IPS DF 4.7 (cell line): ENCODE measurements at regions not wholly inside any gene's neighbourhood (a gene's known extent, or its start where the extent isn't known, plus 50 kb on each side); places are given as distances from the start of the nearest gene placed in this dataset.

Source experiments
- DNase-seq: peaks from one replicate; pipeline ENCODE4 v3.0.0-alpha.2; 2013; ENCODE audit warnings: low spot score; ENCODE audit errors: extremely low read depth

DNA sequence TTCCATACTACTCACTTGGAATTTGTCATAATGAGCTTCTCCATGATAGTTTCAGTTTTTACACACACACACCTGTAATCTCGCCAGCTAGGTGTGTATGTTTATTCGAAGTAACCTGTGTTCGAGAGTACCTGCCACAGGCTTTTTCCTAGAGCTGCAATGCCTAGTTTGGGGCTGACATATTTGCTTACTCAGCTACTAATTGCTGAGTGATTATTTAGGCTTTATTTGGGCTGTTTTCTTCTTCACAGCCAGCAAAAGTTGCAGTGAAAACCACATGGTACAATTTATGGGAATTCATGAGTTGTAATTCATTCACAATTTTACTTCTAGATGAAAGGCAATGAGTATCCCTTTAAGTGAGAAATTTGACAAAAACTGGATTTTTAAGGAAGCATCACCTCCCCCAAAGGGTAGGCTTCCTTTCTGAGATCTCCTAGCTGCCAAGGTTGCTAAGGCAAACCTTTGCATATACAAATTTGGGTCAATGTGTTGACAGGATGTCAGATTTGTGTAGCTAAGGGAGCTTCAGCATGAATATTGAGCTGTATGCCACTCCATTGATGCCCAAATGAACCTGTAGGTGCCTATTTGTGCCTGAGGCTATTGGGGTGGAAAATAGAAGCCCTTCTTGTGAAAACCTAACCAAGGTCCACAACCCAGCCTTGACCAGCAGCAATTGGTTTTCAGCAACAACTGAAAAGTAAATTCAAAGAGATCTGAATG, 108.7 kb upstream of the OTX2 start:
- no peak for DNase-seq

GRCh38 chr14:56905282-56905681, 95.0 kb upstream of the OTX2 start:
- DNase-seq = no peak

DNA sequence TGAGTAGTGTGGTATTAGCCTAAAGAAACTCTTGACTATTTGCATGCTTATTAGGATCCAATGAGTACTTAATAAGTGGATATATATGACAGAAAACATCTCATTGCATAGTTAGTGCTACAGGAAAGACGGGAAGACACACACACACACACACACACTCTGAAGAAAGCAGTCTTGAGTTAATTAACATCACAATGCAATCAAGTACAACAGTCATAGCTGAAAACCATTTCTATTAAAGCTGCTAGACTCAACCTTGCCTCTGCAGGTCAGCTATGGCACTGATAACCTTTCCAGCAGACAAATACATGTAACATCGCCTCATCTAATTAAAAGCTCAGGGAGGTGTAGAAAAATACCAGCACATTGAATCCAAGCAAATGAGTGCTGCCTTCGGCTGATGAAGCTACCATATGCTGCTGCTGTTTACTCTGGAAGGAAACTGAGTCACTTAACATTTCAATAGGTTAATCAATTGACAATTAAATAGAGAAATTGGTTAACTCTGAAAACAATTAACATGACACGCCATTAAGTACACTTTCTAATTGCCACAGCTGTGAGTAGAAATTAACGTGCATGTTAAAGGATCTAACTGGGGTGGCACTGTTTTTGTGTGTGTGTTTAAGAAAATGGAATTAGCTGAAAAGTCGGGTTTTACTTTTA, 93.2 kb upstream of the OTX2 start:
- DNase-seq = no peak

DNA sequence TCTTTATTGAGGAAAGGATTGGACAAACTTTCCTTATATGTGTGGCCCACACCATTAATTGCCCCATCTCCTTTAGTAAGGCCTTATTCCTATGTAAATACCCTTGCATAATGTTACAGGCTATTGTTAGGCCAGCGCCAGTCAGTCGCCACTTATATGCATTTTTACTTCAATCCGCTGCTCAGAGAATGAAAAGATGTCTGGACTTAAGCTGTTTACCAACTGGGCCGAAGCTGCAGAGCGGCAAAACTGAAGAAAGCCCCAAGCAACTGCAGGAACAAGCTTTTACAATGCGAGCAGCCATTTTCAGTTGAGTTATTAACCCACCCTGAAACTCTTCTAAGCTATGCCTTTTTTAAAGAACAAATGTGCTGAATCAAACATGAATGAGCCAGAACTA, 92.1 kb upstream of the OTX2 start:
- no peak for DNase-seq

- DNase-seq = no peak
Observed at GRCh38 chr14:56900726-56901125, 90.4 kb upstream of the OTX2 start.

DNA sequence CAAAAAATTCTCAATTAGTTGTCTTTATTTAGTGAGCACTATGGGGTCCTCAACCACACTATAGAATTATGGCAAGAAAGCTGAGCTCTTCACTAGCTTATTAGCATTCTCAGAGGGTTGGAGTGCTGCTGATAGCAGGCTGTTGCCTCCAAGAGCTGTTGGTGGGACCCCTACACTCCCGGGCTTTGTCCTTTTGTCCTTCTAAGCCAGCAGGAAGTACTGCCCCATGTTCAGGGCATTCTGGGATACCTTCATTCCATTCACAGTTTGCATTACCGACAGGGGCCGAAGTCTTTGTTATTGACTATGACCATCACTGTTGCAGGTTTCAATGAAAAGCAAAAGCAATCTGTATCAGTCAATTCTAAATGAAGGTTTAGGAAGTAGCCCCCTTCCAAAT, 89.5 kb upstream of the OTX2 start:
- DNase-seq = no peak

DNA sequence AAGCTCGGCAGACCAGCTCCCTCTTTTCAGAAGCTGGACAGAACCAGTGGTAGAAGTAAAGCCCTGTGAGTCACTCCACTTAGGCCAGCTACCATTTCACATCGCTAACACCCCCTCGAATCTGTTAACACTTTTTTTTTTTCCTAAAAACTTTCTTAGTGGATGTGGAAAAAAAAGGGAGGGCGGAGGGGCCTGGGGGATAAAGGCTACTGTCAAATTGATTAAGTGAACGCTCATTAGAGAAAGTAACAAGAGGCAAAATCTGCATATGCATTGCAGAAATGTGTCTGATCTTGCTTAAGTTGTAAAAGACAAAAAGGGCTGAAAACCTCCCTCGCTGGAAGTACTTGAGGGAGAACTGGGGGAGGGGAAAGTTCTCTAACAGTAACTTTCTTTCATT, 86.6 kb upstream of the OTX2 start:
- no peak for DNase-seq

- DNase-seq = no peak
Observed at GRCh38 chr14:56896231-56896630, 86.0 kb upstream of the OTX2 start.

- DNase-seq = no peak
Observed at GRCh38 chr14:56895154-56895553, 84.9 kb upstream of the OTX2 start.

GRCh38 chr14:56894591-56894991, 84.3 kb upstream of the OTX2 start:
- no peak for DNase-seq

DNA sequence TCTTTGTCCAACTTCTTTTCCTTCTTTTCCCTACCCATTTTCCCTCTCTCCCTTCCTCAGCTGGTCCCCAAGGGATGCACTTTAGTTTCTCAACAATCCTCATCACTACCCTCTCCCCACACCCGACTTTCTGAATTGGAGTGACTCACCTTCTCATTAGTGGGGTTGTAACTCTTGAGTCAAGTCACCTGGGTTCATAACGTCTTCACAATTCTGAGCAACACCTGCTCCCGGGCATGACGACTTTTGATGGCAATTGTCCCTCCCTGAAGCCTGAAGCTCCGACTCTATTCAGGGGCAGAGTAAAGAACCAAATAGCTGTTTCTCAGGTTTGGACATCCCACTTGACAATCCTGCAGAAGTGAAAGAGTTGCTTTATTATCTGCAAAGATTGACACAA, 82.7 kb upstream of the OTX2 start:
- no peak for DNase-seq

DNA sequence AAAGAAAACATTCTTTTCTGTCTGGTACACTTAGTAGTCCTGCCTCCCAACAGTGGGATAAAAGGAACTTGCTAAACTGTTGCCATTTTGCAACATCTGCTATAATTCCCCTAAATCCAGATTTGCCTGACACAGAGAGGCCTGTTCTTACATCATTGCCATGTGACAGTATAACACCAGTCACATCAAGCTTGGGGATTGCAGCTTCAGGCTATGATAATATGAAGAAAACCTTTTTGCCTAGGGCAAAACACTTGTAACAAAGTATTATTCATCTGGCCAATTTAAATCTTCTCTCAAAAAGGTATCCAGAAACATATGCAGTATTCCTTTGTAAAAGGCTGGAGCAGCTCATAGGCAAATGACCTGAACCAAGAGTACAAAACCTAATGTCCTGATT, 80.9 kb upstream of the OTX2 start:
- no peak for DNase-seq

GRCh38 chr14:56889705-56890104, 79.4 kb upstream of the OTX2 start:
- DNase-seq = no peak

DNA sequence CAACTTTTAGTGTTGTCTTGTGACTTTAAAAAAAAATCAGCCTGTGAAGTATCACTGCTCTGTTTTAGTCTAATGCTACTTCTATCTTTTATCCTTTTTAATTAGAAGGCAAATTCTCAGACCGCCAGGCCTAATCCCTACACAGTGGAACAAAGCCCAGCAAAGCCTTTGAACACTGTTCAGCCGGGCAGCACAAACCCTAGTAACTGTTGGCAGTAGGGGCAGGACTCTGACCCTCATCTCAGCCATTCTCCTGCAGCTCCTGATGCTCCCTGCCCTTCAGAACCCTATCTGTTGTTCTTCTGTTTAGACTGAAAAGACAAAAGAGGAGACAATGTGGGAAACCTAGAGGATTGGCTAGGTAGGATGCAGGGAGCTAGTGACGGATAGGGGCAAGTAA, 78.0 kb upstream of the OTX2 start:
- no peak for DNase-seq

DNA sequence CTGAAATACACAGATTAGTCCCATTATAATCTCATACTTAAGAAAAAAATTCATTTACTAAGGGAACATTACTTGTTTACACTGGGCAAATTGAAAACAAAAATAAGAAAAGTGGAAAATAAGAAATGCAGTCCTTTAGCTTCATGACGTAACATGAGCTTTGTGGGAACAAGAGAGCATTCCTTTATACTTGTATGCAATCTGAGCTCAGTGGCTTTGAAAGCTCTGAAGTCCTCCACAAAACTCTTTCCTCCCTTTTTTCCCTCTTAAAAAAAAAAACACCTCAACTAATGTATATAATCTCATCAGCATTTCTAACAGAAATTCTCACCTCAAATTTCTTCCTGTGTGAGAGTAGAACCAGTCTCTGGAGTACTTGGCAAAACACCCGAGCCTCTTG, 76.9 kb upstream of the OTX2 start:
- DNase-seq = no peak

DNA sequence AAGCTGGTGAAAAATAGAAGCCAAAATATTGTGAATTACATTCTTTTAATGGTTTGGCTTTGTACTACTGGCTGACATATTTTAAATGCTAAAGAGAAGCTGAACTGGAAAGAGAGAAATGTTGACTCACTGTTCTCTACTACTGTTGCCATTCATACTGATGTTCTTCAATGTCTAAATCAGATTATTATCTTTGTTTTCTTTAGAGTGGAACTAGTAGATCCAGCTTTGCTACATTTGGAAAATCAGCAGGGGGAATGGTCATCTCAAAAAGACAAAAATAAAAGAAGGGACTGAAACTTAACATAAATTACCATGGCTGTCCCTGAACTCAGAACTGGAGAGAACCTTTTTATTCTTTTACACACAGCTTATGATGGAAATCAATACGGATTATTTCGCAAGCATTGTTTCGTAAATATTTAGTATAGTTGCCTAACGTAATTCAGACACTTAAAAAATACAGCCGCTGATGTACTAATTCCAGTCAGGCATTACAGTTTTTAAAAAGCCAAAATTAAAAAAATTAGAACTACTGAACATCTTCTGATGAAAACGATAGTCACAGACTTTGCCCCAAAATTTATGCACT, 76.3 kb upstream of the OTX2 start:
- DNase-seq = no peak

DNA sequence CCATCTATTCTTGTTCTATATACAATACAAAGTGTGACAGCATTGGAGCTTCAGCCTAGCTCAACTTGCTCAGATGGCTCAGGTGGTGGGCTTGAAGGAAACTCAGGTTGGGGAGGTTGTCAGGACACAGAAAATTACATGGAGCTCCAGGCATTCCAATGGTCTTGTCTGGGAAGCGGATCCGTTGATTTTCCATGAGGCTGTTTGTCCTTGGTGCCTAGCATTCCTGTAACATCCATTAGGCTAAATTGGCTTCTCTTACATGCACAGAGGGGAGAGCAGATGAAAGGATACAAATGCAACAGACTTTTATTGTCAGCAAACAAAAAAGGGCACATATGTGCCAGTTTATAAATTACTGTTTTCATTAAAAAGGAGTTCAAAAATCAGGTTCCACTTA, 75.5 kb upstream of the OTX2 start:
- DNase-seq = no peak

- no peak for DNase-seq
Observed at GRCh38 chr14:56884617-56885016, 74.3 kb upstream of the OTX2 start.

DNA sequence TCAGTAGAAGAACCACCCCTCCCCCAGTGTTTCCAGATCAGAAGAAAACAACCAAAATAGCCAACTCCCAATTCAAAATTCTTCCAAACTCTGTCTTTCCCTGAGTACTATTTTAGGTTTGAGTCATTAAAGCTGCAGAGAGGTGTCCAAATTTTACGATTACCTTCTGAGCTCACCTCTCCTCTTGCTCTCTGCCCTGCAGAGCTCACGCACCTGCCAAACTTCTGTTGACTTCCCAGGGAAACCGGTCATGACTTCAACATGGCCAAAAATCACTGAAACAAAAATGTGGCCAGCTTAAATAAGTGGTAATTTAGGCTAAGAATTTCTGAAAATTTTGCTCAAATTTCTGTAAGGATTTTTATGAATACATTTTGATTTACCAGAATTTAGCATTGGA, 70.9 kb upstream of the OTX2 start:
- DNase-seq = no peak

DNA sequence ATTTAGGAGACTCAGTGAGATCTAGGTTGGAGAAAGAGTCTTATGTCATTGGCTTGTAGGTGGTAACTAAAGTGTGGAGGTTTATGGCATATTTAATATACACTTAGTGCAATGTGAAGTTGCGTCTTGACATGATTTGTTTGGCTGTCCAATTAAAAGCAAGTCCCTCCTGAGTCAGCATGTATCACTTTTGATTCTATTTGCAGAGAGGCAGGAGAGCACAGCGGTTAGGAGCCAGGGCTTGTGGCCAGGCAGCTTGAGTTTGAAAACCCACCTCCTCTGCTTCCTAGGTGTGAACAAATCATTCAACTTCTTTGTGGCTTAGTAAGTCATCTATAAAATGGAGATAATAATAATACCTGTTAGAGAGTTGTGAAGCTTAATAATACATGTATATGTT, 68.5 kb upstream of the OTX2 start:
- no peak for DNase-seq

DNA sequence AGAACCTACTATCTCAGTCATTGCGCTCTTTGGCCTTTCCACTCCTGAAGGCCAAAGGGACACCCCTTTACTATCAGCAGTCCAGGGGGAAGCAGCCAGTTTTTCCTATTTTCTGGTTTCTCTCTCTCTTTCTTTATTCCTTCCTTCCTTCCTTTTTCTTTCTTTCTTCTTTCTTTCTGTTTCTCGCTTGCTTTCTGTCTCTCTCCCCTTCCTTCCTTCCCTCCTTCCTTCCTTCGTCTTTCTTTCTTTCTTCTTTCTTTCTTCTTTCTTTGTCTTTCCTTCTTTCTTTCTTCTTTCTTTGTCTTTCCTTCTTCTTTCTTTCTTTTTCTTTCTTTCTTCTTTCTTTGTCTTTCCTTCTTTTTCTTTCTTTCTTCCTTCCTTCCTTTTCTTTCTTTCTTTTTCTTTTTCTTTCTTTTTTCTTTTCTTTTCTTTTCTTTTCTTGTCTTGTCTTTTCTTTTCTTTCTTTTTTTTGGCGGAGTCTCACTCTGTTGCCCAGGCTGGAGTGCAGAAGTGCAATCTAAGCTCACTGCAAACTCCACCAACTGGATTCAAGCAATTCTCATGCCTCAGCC, 64.9 kb upstream of the OTX2 start:
- DNase-seq = no peak

- no peak for DNase-seq
Observed at GRCh38 chr14:56874375-56874774, 64.1 kb upstream of the OTX2 start.

GRCh38 chr14:56870336-56870735, 60.1 kb upstream of the OTX2 start:
- no peak for DNase-seq
